Activated CD8-positive, alpha-beta memory T cell treated with anti-CD3 and anti-CD28 coated beads for 48 hours (primary cell): ENCODE measurements at regions not wholly inside any gene's neighbourhood (a gene's known extent, or its start where the extent isn't known, plus 50 kb on each side); places are given as distances from the start of the nearest gene placed in this dataset.

Source experiments
- DNase-seq, 3 experiments: peaks; one replicate each; pipeline ENCODE4 v3.0.0-alpha.2; 2020; ENCODE audit warnings: low read depth in 2 of 3, low spot score in 2 of 3

- DNase-seq: no peak
These were observed 74.6 kb upstream of the NPAS1 start for GRCh38 chr19:46944918-46945628.

- DNase-seq: no peak
These were observed 73.7 kb upstream of the NPAS1 start for GRCh38 chr19:46945694-46946489.

GRCh38 chr19:46946611-46947238 is 72.9 kb upstream of the NPAS1 start:
- no peak for DNase-seq

GRCh38 chr19:46947866-46948265 is 71.8 kb upstream of the NPAS1 start:
- no peak for DNase-seq

GRCh38 chr19:46950526-46951170 is 69.0 kb upstream of the NPAS1 start:
- no peak for DNase-seq

- DNase-seq: no peak
These were observed 68.3 kb upstream of the NPAS1 start for GRCh38 chr19:46951171-46951986.

- DNase-seq: no peak
These were observed 66.8 kb upstream of the NPAS1 start for GRCh38 chr19:46952874-46953273.

- DNase-seq: no peak
These were observed 65.6 kb upstream of the NPAS1 start for GRCh38 chr19:46953955-46954501.

GRCh38 chr19:46954502-46954992 is 65.1 kb upstream of the NPAS1 start:
- no peak for DNase-seq

GRCh38 chr19:46954993-46955812 is 64.4 kb upstream of the NPAS1 start:
- no peak for DNase-seq

- no peak for DNase-seq
These were observed 63.7 kb upstream of the NPAS1 start for GRCh38 chr19:46955813-46956371.

GRCh38 chr19:46958532-46958931 is 61.1 kb upstream of the NPAS1 start:
- no peak for DNase-seq

GRCh38 chr19:46959894-46960556 is 59.6 kb upstream of the NPAS1 start:
- DNase-seq: no peak

- no peak for DNase-seq
These were observed 57.5 kb upstream of the NPAS1 start for GRCh38 chr19:46962030-46962570.

GRCh38 chr19:46963093-46963734 is 56.4 kb upstream of the NPAS1 start:
- DNase-seq: no peak

- no peak for DNase-seq
These were observed 52.0 kb upstream of the NPAS1 start for GRCh38 chr19:46967578-46968032.
